Spleen (tissue), 7 donors: ENCODE measurements at regions not wholly inside any gene's neighbourhood (a gene's known extent, or its start where the extent isn't known, plus 50 kb on each side); places are given as distances from the start of the nearest gene placed in this dataset.

Source experiments
- POLR2A ChIP-seq, 3 donors: fragments of 450-650 bp; IDR thresholded peaks; one replicate each; pipeline ENCODE4 v1.5.1; 2017; ENCODE audit warnings: antibody characterized with exemption in 3 of 3, mild to moderate bottlenecking in 1 of 3
- POLR2AphosphoS5 ChIP-seq, 3 donors: sonication (generic); formaldehyde crosslinking; IDR thresholded peaks; one replicate each; pipeline ENCODE4 v1.5.1; 2017; ENCODE audit warnings: antibody characterized with exemption in 3 of 3
- TF ChIP-seq, protein P1 (sequence below), 11 experiments: fragments of 200-600 bp in 7 of 11; fragments of 450-650 bp in 4 of 11; sonication (generic) in 4 of 11; IDR thresholded peaks in 8 of 11; conservative IDR thresholded peaks in 3 of 11; 1 replicate in 7 of 11; 2 replicates in 4 of 11; pipeline versions ENCODE4 v1.4.0 to v1.8.0; 2016 to 2021; ENCODE audit warnings: antibody characterized with exemption in 11 of 11, inconsistent platforms in 4 of 11, mild to moderate bottlenecking in 1 of 11
- donor health status: DM: no; HTN: no; CAD: no; lungs with moderate emphysema.
- donor health status: DM: no; HTN: no; CAD: no.
- donor health status: DM: no; HTN: no; CAD: no.

DNA sequence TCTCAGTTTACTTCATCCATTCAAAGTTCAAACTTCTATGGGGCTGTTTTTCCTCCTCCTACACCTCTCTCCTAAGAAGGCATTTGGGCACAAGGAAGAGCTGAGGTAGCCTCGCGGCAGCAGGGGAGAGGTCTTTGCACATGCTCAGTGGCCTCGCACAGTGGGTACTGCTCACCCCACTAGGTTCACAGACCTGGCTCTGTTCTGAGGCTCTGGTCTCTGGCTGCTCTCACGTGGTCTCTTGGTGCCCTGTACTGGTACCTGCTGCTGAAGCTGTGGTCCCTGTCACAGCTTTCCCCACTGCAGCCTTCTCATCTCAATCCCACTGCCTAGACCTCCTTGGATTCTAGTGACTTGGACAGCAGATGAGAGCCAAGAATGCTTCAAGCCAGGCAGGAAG, 134.7 kb upstream of the CRY1 start:
- TF ChIP-seq POLR2AphosphoS5 (IDR thresholded peaks at IDR 0.05) (no peak), POLR2A (IDR thresholded peaks at IDR 0.05) (no peak)
- TF ChIP-seq, protein P1, sequence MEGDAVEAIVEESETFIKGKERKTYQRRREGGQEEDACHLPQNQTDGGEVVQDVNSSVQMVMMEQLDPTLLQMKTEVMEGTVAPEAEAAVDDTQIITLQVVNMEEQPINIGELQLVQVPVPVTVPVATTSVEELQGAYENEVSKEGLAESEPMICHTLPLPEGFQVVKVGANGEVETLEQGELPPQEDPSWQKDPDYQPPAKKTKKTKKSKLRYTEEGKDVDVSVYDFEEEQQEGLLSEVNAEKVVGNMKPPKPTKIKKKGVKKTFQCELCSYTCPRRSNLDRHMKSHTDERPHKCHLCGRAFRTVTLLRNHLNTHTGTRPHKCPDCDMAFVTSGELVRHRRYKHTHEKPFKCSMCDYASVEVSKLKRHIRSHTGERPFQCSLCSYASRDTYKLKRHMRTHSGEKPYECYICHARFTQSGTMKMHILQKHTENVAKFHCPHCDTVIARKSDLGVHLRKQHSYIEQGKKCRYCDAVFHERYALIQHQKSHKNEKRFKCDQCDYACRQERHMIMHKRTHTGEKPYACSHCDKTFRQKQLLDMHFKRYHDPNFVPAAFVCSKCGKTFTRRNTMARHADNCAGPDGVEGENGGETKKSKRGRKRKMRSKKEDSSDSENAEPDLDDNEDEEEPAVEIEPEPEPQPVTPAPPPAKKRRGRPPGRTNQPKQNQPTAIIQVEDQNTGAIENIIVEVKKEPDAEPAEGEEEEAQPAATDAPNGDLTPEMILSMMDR (IDR thresholded peaks at IDR 0.05 in 8 of 11, conservative IDR thresholded peaks at IDR 0.05 in 3 of 11), result no peak
